ENCODE measurements at regions not wholly inside any gene's neighbourhood (a gene's known extent, or its start where the extent isn't known, plus 50 kb on each side); places are given as distances from the start of the nearest gene placed in this dataset.

- TF ChIP-seq CTCF (IDR thresholded peaks at IDR 0.05) (no peak), POLR2AphosphoS5 (IDR thresholded peaks at IDR 0.05; ENCODE audit: low read depth, low read length) (no peak), REST (IDR thresholded peaks at IDR 0.05; ENCODE audit: insufficient read depth in 1 of 2, low read depth in 2 of 2, low read length in 1 of 2) (no peak), TCF7L2 (IDR thresholded peaks at IDR 0.05; ENCODE audit: low read depth, low read length) (no peak)
These were observed 257.7 kb downstream of the TLE1 start for GRCh38 chr9:81431641-81432040.

Measured in Panc1 (cell line).